Activated T-helper 1 cell treated with anti-CD3 and anti-CD28 coated beads, Interleukin-12 subunit alpha, Interleukin-12 subunit beta, Interleukin-2, Interleukin-4 antibody, amounts not matched to agents 30 ng/mL and 10 ng/mL and 1 ng/mL, durations not matched to agents 14 hours and 24 hours and 36 hours (primary cell): ENCODE measurements at regions not wholly inside any gene's neighbourhood (a gene's known extent, or its start where the extent isn't known, plus 50 kb on each side); places are given as distances from the start of the nearest gene placed in this dataset.

ENCODE experiments used
- DNase-seq: peaks from one replicate; pipeline ENCODE4 v3.0.0; 2021; ENCODE audit warnings: low spot score
- H3K27ac Mint-ChIP-seq: one replicate; pipeline ENCODE4 v1.8.0; 2021; ENCODE audit warnings: mild to moderate bottlenecking, mixed read lengths
- H3K27me3 Mint-ChIP-seq: one replicate; pipeline ENCODE4 v1.8.0; 2022; ENCODE audit warnings: mild to moderate bottlenecking, moderate library complexity, mixed read lengths; ENCODE audit not compliant: insufficient read depth
- H3K36me3 Mint-ChIP-seq: one replicate; pipeline ENCODE4 v1.8.0; 2021; ENCODE audit warnings: low read depth, mixed read lengths
- H3K4me1 Mint-ChIP-seq: one replicate; pipeline ENCODE4 v1.8.0; 2021; ENCODE audit warnings: low read depth, mixed read lengths
- H3K4me3 Mint-ChIP-seq: one replicate; pipeline ENCODE4 v1.8.0; 2021; ENCODE audit warnings: mild to moderate bottlenecking, moderate library complexity, mixed read lengths
- H3K9me3 Mint-ChIP-seq: one replicate; pipeline ENCODE4 v1.8.0; 2021; ENCODE audit warnings: mixed read lengths
- intact Hi-C: fragments of 100-400 bp; cut with micrococcal nuclease; formaldehyde crosslinking; loops from one replicate; pipeline ENCODE4 v1.15.1; 2024

DNA sequence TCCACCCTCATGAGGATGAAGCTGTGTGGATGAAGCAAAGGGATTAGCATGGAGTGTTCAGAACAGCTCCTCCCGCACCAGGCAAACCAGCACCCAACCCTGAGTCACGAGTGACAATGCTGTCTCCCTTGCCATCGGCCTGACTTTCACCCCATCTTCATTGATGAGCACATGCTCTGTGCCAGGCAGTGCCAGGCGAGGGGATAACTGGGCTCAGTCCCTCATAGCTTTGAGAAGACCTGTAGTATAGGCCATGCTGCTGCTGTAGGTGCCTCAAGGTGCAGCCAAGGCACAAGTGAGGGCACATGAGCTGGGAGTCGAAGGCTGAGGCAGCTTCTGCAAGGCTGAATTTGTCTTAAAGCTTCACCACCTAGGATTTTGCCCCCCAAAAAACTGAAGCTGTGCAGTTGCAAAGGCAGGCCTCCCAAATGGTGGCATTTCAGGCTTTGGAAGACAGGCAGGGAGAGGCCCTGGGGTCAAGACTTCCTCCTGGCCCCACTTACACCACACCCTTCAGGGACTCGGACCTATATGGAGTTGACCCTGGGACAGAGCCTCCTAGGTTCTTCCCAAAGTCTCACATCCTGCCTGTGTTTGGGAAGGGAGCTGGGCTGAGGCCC is 54.2 kb upstream of the GDF10 start:
- no peak overlapping the region for H3K27ac Mint-ChIP-seq
- peaks cover 8% of the 10 kb centered on the region for H3K4me1 Mint-ChIP-seq
- intact Hi-C loops, result no loop called here
- H3K9me3 Mint-ChIP-seq, result no peaks in the 10 kb centered on the region
- no peak overlapping the region for H3K4me3 Mint-ChIP-seq
- no peaks in the 10 kb centered on the region for H3K27me3 Mint-ChIP-seq
- H3K36me3 Mint-ChIP-seq, result no peaks in the 10 kb centered on the region
- no peak for DNase-seq

DNA sequence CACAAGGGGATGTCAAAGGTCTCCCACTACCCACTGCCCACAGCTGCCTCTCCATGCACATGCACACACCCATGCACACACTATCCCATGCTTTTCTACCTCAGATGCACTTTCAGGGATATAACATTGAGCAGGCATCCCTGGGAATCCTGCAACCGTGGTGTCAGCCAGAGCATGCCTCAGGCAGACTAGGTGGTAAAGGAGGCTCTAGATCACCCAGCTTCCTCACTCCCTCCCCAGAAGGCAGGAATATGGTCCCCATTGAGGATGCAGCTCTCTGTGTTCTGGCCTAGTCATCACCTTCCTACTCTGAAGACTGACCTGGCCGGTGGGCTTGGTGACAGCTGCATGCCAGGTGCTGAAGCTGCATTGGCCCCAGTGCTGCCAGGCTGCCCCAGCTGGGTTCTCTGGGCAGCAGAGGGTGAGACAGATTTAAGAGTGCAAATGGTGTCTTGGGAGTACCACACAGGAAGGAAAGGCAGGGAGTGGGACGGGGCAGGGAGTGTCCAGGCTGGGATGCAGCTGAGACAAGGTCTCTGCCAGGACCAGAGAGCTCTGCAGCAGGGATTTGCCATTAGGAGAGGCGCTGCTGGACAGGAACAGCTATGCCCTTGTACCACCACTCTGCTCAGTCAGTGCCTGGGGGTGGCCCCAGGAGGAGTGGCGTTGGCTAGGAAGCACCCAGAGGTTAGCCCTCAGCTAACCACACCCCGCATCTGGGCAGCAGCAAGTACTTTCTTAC is 53.4 kb upstream of the GDF10 start:
- DNase-seq, result no peak
- no peak overlapping the region for H3K27ac Mint-ChIP-seq
- intact Hi-C loops, result no loop called here
- no peaks in the 10 kb centered on the region for H3K36me3 Mint-ChIP-seq
- peaks cover 8% of the 10 kb centered on the region for H3K4me1 Mint-ChIP-seq
- H3K4me3 Mint-ChIP-seq, result no peak overlapping the region
- H3K27me3 Mint-ChIP-seq, result no peaks in the 10 kb centered on the region
- no peaks in the 10 kb centered on the region for H3K9me3 Mint-ChIP-seq

GRCh38 chr10:47247148-47248059 is 52.6 kb upstream of the GDF10 start:
- Mint-ChIP-seq H3K27me3 (no peaks in the 10 kb centered on the region), H3K9me3 (no peaks in the 10 kb centered on the region), H3K36me3 (no peaks in the 10 kb centered on the region), H3K27ac (no peak overlapping the region), H3K4me1 (peaks cover 8% of the 10 kb centered on the region), H3K4me3 (no peak overlapping the region)
- intact Hi-C loops, result no loop called here
- DNase-seq, result no peak

DNA sequence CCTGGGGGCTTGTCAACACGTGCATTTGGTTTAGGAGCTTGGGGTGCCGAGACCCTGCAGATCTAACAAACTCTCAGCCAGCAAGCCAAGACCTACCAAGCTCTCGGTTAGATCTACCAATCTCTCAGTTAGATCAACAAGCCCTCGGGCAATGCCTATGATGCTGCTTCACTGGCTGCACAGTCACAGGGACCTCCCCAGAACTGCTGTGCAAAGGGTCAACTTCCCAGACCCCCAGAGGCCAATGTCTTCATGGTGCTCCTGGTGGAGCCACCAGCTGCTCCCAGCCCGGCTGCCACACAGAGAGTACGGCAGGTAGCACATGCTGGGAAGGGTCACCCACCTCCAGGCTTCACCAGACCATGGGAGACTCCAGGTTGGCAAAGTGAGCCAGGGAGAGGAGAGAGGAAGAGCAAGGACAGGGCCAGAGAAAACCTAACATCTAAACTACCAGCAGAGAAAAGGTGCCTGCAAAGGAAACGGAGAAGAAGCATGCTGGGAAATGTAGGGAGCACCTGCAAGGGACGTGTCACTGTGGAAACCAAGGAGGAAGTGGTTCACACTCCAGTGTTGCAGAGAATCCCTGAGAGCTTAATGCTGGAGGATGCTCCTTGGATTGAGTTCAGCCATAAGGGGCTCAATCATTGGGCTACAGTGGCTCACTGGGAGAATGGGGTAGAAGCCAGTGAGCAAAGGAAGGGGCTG is 51.5 kb upstream of the GDF10 start:
- no peaks in the 10 kb centered on the region for H3K9me3 Mint-ChIP-seq
- no peaks in the 10 kb centered on the region for H3K27me3 Mint-ChIP-seq
- peaks cover 8% of the 10 kb centered on the region for H3K4me1 Mint-ChIP-seq
- H3K4me3 Mint-ChIP-seq, result no peak overlapping the region
- intact Hi-C loops, result no loop called here
- DNase-seq, result no peak
- H3K27ac Mint-ChIP-seq, result no peak overlapping the region
- no peaks in the 10 kb centered on the region for H3K36me3 Mint-ChIP-seq

DNA sequence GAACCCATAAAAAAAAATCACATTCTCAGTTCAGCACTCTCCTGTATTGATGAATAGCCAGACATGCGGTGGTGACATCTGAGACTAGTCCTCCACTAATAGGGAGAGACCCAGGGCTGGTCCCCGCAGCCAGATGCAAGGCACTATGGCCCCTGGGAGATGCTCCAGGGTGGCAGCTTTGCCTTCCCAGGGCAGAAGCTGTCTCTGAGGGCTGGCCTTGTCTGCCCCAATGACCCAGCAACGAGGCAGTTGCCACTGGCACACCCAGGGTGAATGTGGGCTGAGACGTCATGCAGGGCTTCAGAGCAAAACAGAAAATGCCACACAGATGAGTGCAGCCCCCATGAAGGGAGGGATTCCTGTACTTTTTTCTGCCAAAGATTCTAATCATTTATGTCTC is 50.1 kb upstream of the GDF10 start:
- no peaks in the 10 kb centered on the region for H3K9me3 Mint-ChIP-seq
- peaks cover 8% of the 10 kb centered on the region for H3K4me1 Mint-ChIP-seq
- H3K36me3 Mint-ChIP-seq, result no peaks in the 10 kb centered on the region
- no peaks in the 10 kb centered on the region for H3K27me3 Mint-ChIP-seq
- intact Hi-C loops, result no loop called here
- no peak for DNase-seq
- H3K4me3 Mint-ChIP-seq, result no peak overlapping the region
- no peak overlapping the region for H3K27ac Mint-ChIP-seq
